ENCODE measurements at regions not wholly inside any gene's neighbourhood (a gene's known extent, or its start where the extent isn't known, plus 50 kb on each side); places are given as distances from the start of the nearest gene placed in this dataset.

- TF ChIP-seq POLR2A (IDR thresholded peaks at IDR 0.05; ENCODE audit: low read depth): no peak
- no peak for TF ChIP-seq EP300 (IDR thresholded peaks at IDR 0.05)
- TF ChIP-seq CTCF (IDR thresholded peaks at IDR 0.05): no peak
Measured at GRCh38 chr13:105139048-105139379, 1396.4 kb downstream of the EFNB2 start.

Data from esophagus muscularis mucosa (tissue), 4 donors.